Endometrial microvascular endothelial cells (primary cell): ENCODE measurements at regions not wholly inside any gene's neighbourhood (a gene's known extent, or its start where the extent isn't known, plus 50 kb on each side); places are given as distances from the start of the nearest gene placed in this dataset.
"Not testable (repeated sequence)": the region's sequence is repeated elsewhere in the genome, so short reads cannot be mapped to it uniquely, and the experiment has no call there.

ENCODE experiments used
- in situ Hi-C: cut with HindIII; loops from 2 replicates; pipeline ENCODE4 v1.10.0; 2017; ENCODE audit warnings: low sequenced_read_pairs, low pct_unique_long_range_greater_than_20kb; ENCODE audit errors: inconsistent ontology term

DNA sequence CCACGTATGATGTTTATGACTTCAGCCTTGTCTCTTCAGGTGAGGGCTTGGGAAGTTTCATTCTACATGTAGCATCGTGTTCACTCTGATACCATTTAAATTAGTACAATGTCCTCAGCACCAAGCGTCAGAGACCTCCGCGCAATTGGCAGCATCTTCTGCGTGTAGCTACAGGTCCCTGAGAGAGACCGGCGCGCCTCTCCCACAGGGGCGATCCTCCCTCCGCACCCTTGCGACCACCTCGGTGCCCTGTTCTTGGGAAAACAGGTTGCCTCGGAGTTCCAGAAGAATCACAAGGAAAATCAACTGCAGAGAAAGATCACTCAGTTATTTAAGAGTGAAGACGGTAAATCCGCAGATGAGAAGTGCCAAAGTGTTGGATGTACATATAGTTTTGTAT is 206.2 kb downstream of the GATA3 start:
- in situ Hi-C loops, result no loop called here

DNA sequence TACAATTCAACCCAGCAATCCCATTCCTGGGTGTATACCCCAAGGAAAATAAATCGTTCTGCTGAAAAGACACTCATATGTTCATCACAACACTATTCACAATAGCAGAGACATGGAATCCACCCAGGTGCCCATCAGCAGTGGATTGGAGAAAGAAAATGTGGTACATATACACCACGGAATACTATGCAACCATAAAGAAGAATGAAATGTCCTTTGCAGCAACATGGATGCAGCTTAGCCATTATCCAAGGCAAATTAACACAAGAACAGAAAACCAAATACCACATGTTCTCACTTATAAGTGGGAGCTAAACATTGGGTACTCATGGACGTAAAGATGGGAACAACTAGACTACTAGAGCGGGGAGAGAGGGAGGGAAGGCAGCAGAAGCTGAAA is 207.8 kb downstream of the GATA3 start:
- in situ Hi-C loops, result no loop called here

GRCh38 chr10:8269976-8270375 is 215.5 kb downstream of the GATA3 start:
- in situ Hi-C loops, result no loop called here

DNA sequence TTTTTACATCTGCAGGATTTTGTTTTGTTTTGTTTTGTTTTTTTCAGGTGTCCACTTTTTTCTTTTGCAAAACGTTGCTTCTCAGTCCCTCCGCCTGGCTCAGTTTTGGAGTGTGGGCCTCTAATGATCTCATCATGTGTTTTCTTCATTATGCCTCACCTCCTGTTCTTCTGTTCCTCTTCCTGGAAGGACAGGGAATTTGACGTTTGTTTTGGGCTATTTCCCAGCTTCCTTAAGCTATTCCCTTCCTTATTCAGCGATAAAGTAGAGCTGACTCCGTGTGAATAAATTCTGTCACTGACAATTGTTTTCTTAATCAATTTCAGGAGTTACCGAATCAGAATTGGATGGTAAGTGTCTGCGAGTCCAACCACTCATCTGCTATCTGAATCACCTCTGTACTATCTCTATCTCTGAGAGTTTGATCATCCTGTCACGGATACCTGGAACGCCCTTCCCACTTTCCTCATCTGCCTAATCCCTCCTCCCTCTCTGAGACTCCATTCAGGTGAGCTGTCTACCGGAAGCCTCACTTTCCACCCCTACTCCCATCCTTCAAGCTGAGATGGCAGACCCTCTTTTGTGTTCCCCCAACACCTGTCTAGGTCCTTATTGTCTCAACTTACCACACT is 218.4 kb downstream of the GATA3 start:
- in situ Hi-C loops, result no loop called here

DNA sequence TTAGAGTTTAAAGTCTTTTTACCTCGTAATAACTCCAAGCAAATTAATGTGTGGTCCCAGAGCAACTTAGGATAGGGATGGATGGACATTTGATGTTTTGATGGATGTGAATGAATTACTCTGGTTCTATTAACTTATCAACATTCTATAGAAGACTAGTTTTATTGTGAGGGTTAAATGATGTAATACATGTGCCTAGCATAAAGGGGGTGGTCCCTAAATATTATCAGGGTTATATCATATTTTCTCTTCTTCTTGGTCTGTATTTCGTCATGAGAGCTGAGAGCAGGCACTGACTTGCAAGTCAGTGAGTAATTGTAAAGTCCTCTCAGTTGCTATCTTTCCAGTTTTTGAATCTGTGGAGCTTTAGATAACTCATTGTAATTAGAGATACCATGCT is 219.3 kb downstream of the GATA3 start:
- in situ Hi-C loops, result no loop called here

DNA sequence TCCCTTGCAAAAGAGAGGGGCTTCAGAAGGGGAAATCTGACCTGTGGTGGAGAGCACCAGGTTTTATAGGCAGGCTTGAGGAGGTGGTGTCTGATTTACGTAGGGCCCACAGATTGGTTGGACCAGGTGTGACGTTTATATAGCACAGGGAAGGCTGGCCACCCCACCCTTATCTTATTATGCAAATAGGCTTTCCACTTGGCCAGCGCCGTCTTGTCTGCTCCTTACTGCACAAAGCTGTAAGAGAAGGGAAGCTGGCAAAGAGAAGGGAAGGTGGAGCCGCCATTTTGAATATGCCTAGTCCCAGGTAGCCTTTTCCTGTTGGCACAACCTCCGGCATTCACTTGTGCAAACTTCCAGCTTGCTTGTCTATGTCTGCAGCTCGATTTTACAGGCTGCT is 221.4 kb downstream of the GATA3 start:
- in situ Hi-C loops, result no loop called here

- in situ Hi-C loops, result no loop called here
Measured at GRCh38 chr10:8278099-8278498, 223.6 kb downstream of the GATA3 start.

DNA sequence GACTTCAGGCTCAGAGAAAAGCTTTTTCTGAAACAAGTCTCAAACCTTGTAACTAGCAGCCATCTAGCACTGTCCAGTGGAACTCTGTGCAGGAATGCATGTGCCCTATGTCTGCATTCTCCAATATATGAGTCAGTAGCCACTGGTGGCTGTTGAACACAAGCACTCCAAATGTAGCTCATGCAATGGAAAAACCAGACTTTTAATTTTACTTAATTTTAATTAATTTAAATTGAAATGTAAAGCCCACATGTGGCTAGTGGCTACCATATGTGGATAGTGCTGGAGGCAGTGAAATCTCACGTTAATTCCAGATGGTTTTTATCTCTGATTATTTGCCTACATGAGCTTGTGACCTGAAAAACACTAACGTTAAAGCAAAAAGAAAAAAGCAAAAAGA is 225.1 kb downstream of the GATA3 start:
- in situ Hi-C loops, result no loop called here

GRCh38 chr10:8280946-8281345 is 226.5 kb downstream of the GATA3 start:
- in situ Hi-C loops, result no loop called here

DNA sequence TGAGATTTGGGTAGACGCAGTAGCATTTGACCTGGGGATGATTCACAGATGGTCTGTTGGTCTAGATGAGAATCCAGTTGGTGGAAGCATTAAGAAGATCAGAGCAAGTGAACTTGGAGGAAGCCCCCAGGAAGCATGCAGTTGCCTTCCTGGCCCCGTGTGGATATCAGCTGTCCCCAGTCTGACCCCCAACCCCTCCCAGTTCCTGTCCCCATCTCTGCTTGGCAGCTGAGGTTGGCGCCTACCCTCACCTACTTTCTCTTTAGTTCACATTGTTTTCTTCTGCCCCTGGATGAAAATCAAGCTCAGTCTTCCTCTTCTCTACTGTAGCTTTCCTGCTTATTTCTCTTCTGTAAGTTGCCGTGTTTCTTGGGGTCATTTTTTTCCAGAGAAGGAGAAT is 227.9 kb downstream of the GATA3 start:
- in situ Hi-C loops, result no loop called here

DNA sequence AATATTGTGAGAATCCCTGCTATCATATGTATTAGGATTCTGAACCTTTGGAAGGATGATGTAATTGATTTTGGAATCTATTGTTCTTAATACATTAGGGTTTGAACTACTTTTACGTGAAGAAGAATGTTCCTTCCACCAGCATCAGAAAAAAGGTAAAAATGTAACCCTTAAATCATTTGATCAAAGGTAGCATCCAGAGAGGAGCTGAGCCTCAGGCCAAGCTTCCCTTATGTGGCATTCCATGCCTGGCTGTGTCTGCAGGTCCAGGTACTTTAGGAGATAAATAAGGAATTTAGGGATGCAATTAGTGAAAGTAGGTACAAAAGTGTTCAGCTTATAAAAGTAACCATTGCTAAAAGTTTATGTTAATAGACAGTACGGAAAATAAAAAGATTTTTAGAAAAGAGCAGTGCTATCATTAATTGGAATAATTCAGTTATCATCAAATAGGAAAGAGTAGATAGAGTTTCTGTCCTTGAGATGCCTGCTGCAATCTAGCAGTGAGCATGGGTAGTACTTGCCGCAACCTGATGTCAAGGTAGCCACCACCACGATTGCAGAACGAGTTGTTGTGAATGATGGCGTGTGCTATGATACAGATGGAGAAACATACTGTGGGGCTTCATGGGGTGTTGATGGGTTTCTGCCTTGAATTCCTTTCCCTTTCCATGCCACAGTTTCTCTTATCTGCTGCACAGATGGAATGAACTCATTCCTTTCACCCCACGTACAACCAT is 228.8 kb downstream of the GATA3 start:
- in situ Hi-C loops, result no loop called here

- in situ Hi-C loops, result no loop called here
Measured at GRCh38 chr10:8283986-8284385, 229.5 kb downstream of the GATA3 start.

GRCh38 chr10:8285970-8286369 is 231.5 kb downstream of the GATA3 start:
- in situ Hi-C loops, result not testable (repeated sequence)

DNA sequence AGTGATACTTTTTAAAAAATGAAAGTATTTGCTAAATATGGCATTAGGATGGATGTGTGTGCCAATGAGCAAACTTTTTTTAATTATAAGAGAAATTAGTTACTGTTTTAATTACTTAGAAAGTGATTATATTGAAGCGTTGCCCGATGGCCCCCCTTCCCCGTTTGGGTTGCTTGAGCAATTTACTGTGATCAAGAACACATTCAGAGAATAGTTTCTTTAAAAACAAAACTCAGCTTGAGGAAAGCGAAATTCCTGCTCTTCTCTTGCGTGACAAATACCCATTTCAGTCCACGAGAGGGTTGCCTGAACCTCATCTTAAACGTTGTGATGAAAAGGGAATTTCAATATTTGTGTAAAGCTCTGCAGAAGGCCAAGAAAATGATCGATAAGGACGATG is 234.1 kb downstream of the GATA3 start:
- in situ Hi-C loops, result no loop called here

DNA sequence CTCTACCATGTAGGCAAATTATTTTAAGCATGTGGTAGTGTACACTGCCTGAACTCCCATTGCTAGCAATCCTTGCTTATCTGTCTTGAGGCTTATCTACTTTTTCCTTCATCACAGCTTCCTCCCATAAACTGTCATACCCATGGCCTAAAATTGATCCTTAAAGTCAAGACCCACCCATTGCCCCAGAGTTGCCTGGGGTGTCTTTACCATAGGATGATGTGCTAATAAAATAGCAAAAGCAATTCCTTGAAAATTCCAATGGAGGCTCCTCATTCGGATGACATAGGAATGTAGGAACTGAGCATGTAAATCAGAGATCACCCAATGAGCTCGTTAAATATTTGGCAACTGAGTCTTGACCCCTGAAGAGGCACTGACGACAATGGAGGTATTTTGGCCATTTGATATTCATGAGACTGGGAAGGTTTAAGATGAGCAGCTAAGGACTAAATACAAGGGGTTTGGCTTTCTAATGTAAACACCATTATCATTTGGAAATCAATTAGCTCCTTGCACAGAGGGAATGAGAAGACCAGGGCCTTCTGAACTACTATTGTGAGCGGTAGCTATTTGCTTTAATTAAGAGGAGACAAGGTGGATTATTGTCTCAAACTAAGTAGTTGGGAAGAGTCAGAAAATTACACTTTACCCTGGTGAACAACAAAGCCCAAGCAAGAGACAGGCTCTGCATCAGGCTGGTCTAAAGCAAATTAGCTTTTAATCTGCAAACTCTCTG is 234.9 kb downstream of the GATA3 start:
- in situ Hi-C loops, result no loop called here

- in situ Hi-C loops, result no loop called here
Measured at GRCh38 chr10:8294779-8295178, 240.3 kb downstream of the GATA3 start.

- in situ Hi-C loops, result no loop called here
Measured at GRCh38 chr10:8295311-8295710, 240.8 kb downstream of the GATA3 start.

GRCh38 chr10:8296090-8296733 is 241.7 kb downstream of the GATA3 start:
- in situ Hi-C loops, result no loop called here

GRCh38 chr10:8296734-8297101 is 242.2 kb downstream of the GATA3 start:
- in situ Hi-C loops, result no loop called here

DNA sequence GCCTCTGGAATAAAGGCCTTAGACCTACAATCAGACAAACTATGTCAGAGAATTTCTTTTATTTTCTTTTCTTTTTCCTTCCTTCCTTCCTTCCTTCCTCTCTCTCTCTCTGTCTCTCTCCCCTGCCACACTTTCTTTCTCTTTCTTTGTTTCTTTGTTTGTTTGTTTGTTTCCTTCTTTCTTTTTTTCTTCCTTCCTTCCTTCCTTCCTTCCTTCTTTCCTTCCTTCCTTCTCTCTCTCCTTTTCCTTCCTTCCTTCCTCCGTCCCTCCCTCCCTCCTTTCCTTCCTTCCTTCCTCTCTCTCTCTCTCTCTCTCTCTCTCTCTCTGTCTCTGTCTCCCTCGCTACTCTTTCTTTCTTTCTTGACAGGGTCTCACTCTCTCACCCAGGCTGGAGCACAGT is 242.6 kb downstream of the GATA3 start:
- in situ Hi-C loops, result no loop called here
